Renal pelvis (tissue), 1 donor: ENCODE measurements at regions not wholly inside any gene's neighbourhood (a gene's known extent, or its start where the extent isn't known, plus 50 kb on each side); places are given as distances from the start of the nearest gene placed in this dataset.

ENCODE experiments used
- DNase-seq: peaks from one replicate; pipeline ENCODE4 v3.0.0-alpha.2; 2013

- no peak for DNase-seq
These were observed 223.6 kb upstream of the ADGRL2 start for GRCh38 chr1:81577004-81577697.

GRCh38 chr1:81574408-81574807 lies 226.3 kb upstream of the ADGRL2 start:
- no peak for DNase-seq

- DNase-seq: no peak
These were observed 227.3 kb upstream of the ADGRL2 start for GRCh38 chr1:81573458-81573857.

GRCh38 chr1:81571946-81572345 lies 228.8 kb upstream of the ADGRL2 start:
- no peak for DNase-seq

GRCh38 chr1:81569761-81570160 lies 231.0 kb upstream of the ADGRL2 start:
- DNase-seq: no peak

DNA sequence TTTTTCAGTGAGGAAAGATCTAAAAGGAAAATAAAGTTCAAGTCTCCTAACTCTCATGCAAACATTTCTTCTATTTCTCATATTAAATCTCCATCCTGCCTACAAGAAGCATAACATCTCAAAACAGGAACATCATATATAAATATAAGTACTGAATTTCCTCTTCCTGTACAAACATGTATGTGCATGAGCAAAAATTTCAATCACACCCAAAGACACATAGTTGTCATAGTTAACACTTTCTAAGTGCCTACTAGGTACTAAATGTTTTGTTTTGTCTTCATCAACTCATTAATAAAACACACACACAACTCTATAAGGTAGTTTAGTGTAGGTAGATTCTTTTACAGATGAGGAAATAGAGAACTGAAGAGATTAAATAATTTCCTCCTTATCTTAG lies 237.1 kb upstream of the ADGRL2 start:
- DNase-seq: no peak

GRCh38 chr1:81562934-81563333 lies 237.8 kb upstream of the ADGRL2 start:
- no peak for DNase-seq

DNA sequence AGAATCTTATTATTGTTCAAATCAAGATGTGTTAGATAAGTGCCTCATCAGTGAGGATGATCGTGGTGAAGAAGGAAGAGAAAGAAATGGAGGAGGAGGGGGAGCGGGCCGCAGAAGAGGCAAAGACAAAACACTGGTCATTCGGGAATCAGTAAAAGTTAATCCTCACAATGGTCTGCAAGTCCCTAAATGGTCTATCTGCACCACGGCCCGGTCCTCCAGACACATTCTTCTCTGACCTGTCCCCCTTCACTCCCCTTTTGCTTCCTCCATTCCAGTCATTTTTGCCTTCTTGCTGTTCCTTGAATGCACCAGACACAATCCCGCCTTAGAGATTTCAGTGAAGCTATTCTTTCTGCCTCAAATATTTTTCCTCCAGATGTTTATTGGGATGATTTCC lies 240.1 kb upstream of the ADGRL2 start:
- no peak for DNase-seq

GRCh38 chr1:81559662-81560350 lies 240.9 kb upstream of the ADGRL2 start:
- no peak for DNase-seq

DNA sequence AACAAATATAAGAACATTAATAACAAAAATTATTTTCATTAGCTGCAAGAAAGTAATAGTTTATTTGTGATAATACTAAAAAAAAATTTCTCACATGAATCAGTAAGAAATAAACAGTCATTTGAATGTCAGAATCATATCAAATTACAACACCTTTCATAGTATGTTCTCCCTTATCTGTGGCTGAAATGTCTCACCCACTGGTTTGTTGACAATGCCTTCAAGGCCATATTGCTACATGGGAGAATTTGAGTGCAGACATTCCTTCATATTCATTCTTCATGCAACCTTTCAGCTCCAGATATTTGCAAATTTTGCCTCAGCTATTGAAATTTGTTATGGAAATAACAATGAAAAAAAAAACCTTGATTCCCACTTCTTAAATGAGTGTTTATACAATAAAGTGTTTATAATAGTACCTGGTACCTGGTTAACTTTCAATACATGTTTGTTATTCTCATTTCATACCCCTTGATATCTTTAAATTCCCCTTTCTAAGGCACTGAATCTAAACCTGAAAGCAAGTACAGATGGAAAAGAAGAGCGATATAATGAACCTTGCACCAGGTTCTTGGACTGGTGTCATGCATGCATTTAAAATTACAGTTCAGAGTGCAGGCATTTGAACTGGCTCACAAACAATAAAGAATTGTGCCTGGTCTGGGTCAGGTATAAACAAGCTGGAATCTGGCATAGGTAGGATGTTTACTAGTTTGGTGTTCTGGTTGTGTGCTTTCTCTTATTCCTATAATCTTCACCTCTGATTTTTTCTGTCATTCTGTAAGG lies 242.2 kb upstream of the ADGRL2 start:
- no peak for DNase-seq

GRCh38 chr1:81556968-81557367 lies 243.8 kb upstream of the ADGRL2 start:
- no peak for DNase-seq

DNA sequence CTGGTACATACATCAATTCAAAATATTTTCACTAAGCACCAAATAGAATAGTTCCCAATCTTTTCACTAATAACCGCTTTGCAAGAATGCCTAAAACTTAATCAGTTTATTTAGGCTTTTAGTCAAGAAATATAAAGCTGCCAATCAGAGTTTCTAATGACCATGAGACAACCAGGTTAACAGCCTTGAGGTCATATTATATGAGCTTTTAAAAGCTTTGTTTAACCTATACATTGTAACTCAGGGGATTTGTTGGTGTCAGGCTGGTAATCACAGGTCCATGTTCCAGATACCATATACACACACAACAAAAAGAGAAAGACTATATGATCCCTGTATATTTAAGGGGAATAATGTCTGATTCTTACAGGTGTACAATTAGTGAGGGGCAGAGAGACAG lies 246.2 kb upstream of the ADGRL2 start:
- no peak for DNase-seq

- DNase-seq: no peak
These were observed 246.6 kb upstream of the ADGRL2 start for GRCh38 chr1:81554108-81554507.

- no peak for DNase-seq
These were observed 247.2 kb upstream of the ADGRL2 start for GRCh38 chr1:81553503-81553902.

DNA sequence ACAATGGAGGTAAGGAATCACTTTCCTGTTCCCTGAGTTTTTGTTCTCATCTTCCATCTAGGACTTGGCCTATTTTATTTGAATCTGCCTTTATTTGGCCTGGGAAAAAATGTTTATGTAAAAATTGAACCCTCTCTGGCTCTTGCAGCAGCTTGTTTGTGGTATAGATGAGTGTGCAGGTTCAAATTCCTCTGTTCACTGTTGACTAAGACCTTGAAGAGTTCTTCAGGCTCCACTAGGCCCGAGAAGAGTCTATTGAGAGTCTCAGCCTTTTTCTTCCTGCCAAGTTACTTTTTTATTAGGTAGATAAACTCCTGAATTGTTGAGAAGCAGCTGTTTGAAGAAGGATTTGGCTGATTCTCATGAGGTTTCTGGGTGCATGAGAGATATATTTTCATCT lies 248.8 kb upstream of the ADGRL2 start:
- DNase-seq: no peak

DNA sequence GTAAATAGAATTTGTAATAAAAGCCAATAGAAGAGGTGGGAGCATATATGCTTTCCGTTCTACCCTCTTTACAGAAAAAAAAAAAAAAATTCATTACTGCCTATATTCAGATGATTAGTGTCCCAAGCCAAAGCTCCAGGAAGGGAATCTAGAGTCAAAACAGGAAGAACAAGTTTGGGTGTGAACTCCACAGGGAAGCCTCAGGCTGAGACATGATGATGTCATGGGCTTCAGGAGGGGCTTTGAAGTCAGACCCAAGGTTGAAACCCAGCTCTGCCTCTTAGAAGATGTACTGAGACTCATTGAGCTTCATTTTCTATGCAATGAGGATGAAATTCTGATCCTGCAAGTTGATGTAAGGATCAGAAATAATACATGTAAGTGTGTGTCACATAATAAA lies 250.0 kb upstream of the ADGRL2 start:
- no peak for DNase-seq

DNA sequence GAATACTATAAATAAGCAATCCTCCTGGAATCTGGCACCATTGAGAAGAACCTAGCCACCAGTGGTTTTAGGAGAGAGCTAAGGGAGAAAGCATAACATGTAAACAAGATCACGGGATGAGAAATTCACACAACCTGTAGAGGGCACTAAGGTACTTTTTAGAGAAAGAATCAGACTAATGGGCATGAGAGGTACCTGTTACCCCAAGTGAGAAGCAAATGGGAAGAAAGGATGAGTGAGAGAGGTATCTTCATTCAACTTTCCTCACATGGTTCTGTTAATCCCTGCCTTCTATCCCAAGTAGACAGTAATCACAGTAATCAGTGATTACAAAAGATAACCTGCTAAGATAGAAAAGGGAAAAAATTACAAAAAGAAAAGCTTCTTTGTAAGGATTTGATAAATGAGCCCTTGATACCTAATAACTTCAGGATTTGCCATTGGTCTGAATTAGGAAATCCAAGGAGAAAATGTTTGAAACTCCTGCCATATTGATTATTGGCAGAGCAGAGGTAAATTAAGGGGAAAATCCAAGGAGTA lies 251.1 kb upstream of the ADGRL2 start:
- no peak for DNase-seq

DNA sequence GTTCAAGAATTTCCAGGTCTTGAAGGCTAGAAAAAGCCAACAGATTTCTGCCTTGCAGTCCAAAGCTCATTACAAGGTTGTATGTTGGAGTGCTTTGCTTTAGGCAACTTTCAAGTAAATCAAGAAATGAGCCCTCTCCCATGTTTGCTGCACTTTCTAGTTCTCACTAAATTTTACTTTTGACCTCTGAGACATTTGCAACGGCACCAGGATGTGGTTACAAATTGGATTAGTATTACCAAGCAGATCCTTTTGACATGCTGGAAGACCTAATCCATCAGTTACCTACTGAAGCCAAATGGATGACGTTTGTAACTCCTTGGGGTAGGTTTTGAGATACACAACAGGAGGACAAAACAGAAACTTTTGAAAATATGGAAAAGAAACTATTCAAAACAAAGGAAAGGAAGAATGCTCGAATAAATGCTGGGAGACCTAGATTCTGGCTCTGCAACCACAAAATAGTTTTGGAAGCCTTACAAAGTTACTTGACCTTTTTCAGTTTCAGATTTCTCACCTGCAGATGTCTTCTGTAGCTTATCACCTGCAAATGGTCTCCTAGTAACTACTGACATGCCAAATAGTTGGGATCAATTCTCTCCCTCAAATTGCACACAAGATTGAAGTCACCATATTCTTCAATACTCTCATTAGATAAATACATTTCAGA lies 251.7 kb upstream of the ADGRL2 start:
- no peak for DNase-seq

- no peak for DNase-seq
These were observed 252.8 kb upstream of the ADGRL2 start for GRCh38 chr1:81547912-81548303.

GRCh38 chr1:81547261-81547911 lies 253.3 kb upstream of the ADGRL2 start:
- DNase-seq: no peak

DNA sequence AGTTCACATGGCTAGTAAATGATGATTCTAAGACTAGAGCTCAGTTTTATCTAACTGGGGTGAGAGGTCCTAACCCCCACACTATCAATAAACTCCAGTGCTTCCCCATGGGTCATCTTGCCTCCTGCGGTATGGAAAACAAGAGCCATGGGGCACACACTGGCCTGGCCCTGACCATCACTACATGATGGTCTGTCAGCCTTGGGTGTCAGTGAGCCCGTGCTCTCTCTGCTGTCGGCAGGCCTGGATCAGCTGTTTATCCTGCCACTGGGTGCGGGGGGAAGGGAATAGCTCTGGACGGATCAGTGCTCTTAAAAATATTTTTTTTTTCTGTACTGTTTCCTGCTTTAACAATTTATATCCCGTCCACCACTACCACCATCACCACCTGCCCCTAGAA lies 255.0 kb upstream of the ADGRL2 start:
- no peak for DNase-seq

DNA sequence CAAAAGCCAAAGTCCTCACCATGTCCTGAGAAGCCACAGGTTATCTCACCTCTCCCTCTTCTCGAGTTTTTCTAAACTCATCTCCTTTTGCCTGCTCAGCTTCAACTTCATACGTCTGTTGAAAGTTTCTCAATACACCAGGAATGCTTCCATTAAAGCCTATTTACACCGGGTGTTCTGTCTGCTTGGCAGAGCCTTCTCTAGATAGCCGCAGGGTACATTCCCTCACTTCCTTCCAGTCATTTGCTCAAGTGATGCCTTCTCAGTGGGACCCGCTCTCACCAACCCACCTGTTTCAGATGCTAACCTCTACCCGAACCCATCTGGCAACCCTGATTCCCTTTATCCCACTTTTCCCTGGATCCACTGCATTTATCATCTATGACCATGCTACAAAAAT lies 257.0 kb upstream of the ADGRL2 start:
- no peak for DNase-seq
